HEK293 (cell line): ENCODE measurements at regions not wholly inside any gene's neighbourhood (a gene's known extent, or its start where the extent isn't known, plus 50 kb on each side); places are given as distances from the start of the nearest gene placed in this dataset.

Source experiments
- CTCF ChIP-seq: fragments of 450-650 bp; formaldehyde crosslinking; IDR thresholded peaks from 2 replicates; pipeline ENCODE4 v1.5.1; 2016; ENCODE audit warnings: missing biosample characterization, missing genetic modification characterization
- GLI4 ChIP-seq: fragments of 450-650 bp; formaldehyde crosslinking; IDR thresholded peaks from 2 replicates; pipeline ENCODE4 v1.5.1; 2016; ENCODE audit warnings: missing biosample characterization, missing genetic modification characterization
- KLF16 ChIP-seq: fragments of 450-650 bp; formaldehyde crosslinking; IDR thresholded peaks from 2 replicates; pipeline ENCODE4 v1.5.1; 2017; ENCODE audit warnings: missing biosample characterization, missing genetic modification characterization
- PBX3 ChIP-seq: sonication (generic); formaldehyde crosslinking; IDR thresholded peaks from 2 replicates; pipeline ENCODE4 v1.8.1; 2022; ENCODE audit warnings: mild to moderate bottlenecking, moderate library complexity, missing genetic modification reagents
- YY1 ChIP-seq: fragments of 450-650 bp; formaldehyde crosslinking; IDR thresholded peaks from 2 replicates; pipeline ENCODE4 v1.5.1; 2018; ENCODE audit warnings: missing biosample characterization, missing genetic modification characterization
- ZNF138 ChIP-seq: fragments of 450-650 bp; formaldehyde crosslinking; IDR thresholded peaks from 2 replicates; pipeline ENCODE4 v1.5.1; 2016; ENCODE audit warnings: missing biosample characterization, missing genetic modification characterization, borderline replicate concordance
- ZNF274 ChIP-seq, 2 experiments: fragments of 200-500 bp in 1 of 2; fragments of 450-650 bp in 1 of 2; sonication (Bioruptor generic) in 1 of 2; formaldehyde crosslinking in 1 of 2; IDR thresholded peaks; 2 replicates each; pipeline versions ENCODE4 v1.5.1 to v1.6.1; 2014 to 2016; ENCODE audit warnings: borderline replicate concordance in 1 of 2, inconsistent platforms in 1 of 2, low read length in 1 of 2, missing biosample characterization in 1 of 2, missing genetic modification characterization in 1 of 2
- ZNF302 ChIP-seq: fragments of 450-650 bp; formaldehyde crosslinking; IDR thresholded peaks from 2 replicates; pipeline ENCODE4 v1.5.1; 2016; ENCODE audit warnings: missing biosample characterization, missing genetic modification characterization, low read depth
- ZNF341 ChIP-seq: fragments of 450-650 bp; formaldehyde crosslinking; IDR thresholded peaks from 2 replicates; pipeline ENCODE4; 2016; ENCODE audit warnings: low read depth, missing biosample characterization, missing genetic modification characterization
- ZNF394 ChIP-seq: fragments of 450-650 bp; formaldehyde crosslinking; IDR thresholded peaks from 2 replicates; pipeline ENCODE4 v1.5.1; 2016; ENCODE audit warnings: missing biosample characterization, missing genetic modification characterization, mild to moderate bottlenecking, moderate library complexity, borderline replicate concordance
- ZNF501 ChIP-seq: fragments of 450-650 bp; formaldehyde crosslinking; IDR thresholded peaks from 2 replicates; pipeline ENCODE4 v1.5.1; 2016; ENCODE audit warnings: missing biosample characterization, missing genetic modification characterization
- ZNF626 ChIP-seq: fragments of 450-650 bp; sonication (Bioruptor Pico); formaldehyde crosslinking; IDR thresholded peaks from 2 replicates; pipeline ENCODE4 v1.5.1; 2018; ENCODE audit warnings: missing biosample characterization, missing genetic modification characterization, inconsistent platforms
- ZNF843 ChIP-seq: fragments of 450-650 bp; formaldehyde crosslinking; IDR thresholded peaks from 2 replicates; pipeline ENCODE4 v1.5.1; 2016; ENCODE audit warnings: missing biosample characterization, missing genetic modification characterization

- TF ChIP-seq CTCF (tag by site-specific recombination), result no peak
- no peak for TF ChIP-seq YY1 (tag by site-specific recombination)
- TF ChIP-seq ZNF274 (IDR thresholded peaks at IDR 0.05; ENCODE audit: low read length), result no peak
- TF ChIP-seq ZNF274 (tag by site-specific recombination; IDR thresholded peaks at IDR 0.05; ENCODE audit: borderline replicate concordance), result no peak
- TF ChIP-seq ZNF626 (tag by site-specific recombination), result no peak
- no peak for TF ChIP-seq ZNF501 (tag by site-specific recombination)
- no peak for TF ChIP-seq ZNF843 (tag by site-specific recombination)
- no peak for TF ChIP-seq KLF16 (tag by site-specific recombination)
- TF ChIP-seq ZNF341, result no peak
- no peak for TF ChIP-seq ZNF138 (tag by site-specific recombination)
- no peak for TF ChIP-seq ZNF394 (tag by site-specific recombination)
- no peak for TF ChIP-seq GLI4
- TF ChIP-seq ZNF302, result no peak
- TF ChIP-seq PBX3 (CRISPR knock-in tag), result no peak
Measured at GRCh38 chr7:32158751-32159745, 88.8 kb upstream of the PDE1C start.
